Mesenteric fat pad (tissue), 1 donor: ENCODE measurements at regions not wholly inside any gene's neighbourhood (a gene's known extent, or its start where the extent isn't known, plus 50 kb on each side); places are given as distances from the start of the nearest gene placed in this dataset.
"Not testable (repeated sequence)": the region's sequence is repeated elsewhere in the genome, so short reads cannot be mapped to it uniquely, and the experiment has no call there.

Experiments used
- DNase-seq: peaks from one replicate; pipeline ENCODE4 v3.0.0-alpha.2; 2020; ENCODE audit warnings: low spot score
- donor health status: DM: yes; HTN: yes; CAD: no.

- DNase-seq: no peak
Observed at GRCh38 chr3:166360720-166361119, 523.5 kb upstream of the BCHE start.

DNA sequence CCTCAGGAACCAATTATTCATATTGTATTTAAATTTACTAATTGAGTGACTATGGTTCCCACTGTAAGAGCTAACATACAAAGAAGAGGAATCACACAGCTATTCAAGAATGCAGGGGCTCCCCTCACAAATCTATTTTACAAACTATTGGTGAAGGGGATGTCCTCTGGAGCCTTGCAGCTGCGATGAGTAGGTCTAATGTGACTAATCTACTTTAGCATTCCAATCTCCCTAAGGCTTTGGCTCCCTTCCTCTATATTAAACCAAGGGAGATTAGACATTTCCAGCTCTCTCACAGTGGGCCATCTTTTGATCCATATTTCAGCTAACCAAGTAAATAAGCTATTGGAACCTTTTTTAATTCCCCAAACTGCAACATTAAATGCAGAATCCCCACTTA, 514.2 kb upstream of the BCHE start:
- no peak for DNase-seq

DNA sequence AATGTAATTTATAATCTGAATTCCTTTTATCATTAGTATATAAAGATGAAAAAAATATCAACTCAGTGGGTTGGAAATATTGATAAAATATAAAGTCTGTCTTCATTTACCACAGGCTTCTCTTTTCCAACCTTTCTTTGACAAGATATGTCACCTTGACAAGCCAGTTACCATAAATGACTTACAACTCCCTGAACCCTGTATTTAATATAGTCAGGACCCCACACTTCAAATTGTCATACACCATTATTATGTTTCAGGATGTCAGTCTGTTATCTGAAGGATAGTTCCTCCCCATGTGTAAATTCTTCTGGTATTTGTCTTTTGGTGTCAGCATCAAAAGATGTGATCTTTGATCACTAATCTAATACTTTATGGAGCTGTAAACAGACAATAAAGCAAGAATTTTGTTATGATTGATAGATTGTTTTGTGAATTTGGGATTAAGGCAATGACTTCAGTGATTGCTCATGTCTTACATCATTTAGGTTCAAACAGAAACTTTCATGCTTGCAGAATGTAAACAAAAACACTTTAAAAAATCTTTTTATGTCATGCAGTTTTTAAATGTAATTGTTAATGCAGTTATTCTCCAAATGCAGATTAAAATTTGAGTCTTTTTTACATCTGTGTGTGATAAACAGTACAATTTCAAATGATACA, 503.5 kb upstream of the BCHE start:
- no peak for DNase-seq

- DNase-seq: no peak
Observed at GRCh38 chr3:166324401-166324800, 487.2 kb upstream of the BCHE start.

DNA sequence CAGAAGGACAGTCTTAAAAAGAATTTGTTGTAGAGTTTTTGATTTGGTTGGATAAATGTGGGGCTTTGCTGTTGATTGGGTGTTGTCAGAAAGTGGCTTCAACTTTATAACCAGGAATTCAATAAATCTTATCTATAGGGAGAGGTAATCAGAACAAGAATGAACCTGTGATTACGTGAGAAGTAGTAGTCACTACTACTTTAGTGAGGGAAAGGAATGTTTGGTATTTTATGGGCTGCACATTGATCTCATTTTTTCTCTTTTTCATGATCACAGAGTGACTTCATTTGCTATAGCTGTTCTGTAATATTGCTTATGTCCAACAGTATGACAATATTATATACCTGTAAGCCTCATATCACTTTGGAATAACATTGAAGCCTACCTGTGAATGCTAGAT, 485.2 kb upstream of the BCHE start:
- DNase-seq: no peak

GRCh38 chr3:166307756-166308350, 470.6 kb upstream of the BCHE start:
- DNase-seq: no peak

DNA sequence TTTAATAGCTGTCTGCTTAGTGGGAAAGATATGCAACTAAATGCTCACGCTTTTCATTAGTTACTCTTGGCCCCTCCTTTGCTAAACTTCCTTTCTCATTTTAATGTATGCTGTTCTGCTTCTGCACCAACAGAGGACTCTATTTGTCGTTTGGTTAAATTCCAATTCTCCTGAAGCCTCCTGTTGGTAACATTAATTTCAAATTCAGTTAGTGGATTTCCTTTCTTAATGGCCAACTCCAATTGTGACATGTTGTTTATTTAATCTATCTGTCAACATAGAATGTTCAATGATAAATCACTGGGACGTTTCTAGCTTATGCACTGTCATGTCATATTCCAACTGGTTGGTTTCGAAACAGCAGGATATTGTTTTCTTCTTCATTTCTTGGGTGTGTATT, 467.4 kb upstream of the BCHE start:
- no peak for DNase-seq

- DNase-seq: no peak
Observed at GRCh38 chr3:166303681-166304080, 466.5 kb upstream of the BCHE start.

GRCh38 chr3:166302331-166302730, 465.1 kb upstream of the BCHE start:
- no peak for DNase-seq

GRCh38 chr3:166296179-166296783, 459.1 kb upstream of the BCHE start:
- no peak for DNase-seq

- DNase-seq: no peak
Observed at GRCh38 chr3:166291186-166291955, 454.1 kb upstream of the BCHE start.

- DNase-seq: no peak
Observed at GRCh38 chr3:166285001-166285400, 447.8 kb upstream of the BCHE start.

- DNase-seq: no peak
Observed at GRCh38 chr3:166283840-166284239, 446.6 kb upstream of the BCHE start.

DNA sequence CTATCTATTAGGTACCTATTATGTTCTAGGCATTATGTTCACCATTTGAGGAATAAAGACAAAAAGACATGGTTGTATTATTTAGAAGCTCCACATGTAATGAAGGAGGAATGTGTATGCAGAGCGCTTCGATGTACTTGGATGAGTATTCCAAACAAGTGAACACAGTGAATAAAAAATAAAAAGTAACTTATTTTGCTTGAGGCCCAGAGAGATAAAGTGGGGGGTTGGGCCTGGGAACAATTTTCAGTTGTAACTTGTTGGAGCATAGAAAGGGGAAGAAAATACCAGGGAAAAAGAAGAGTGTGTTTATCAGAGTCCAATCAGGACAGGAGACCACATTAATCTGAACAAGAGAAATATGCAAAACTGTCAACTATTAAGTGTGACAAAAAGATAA, 445.7 kb upstream of the BCHE start:
- DNase-seq: no peak

GRCh38 chr3:166279636-166280035, 442.4 kb upstream of the BCHE start:
- DNase-seq: no peak

GRCh38 chr3:166275024-166275390, 437.8 kb upstream of the BCHE start:
- no peak for DNase-seq

DNA sequence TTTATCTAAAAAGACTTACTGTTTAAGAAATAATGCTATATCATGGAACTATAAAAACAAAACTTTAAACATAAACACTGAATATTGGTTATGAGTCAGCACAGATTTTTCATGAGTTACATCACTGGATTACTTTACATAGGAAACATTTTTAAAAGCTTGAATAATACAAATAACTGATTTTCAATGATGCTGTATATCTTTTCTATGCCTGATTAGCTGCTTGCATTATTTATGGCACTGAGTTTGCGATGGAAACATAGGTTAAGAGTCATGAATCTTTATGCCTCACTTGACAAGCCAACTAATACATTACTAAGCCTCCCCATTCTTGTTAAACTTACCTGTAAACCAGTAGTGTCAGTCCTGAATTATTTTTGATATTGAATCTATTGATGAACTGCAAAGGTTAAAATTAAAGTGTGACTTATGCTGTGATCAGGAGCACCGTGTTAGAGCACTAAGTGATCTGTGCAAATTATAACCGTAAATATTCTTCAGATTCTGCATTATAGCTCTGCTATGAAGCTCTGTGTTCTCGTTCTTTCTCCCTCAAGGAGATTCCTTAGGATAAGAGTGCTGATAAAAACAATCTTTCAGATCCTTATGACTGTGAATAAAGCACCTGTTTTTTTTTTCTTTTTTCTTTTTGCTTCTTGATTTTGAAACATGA, 437.3 kb upstream of the BCHE start:
- no peak for DNase-seq

- no peak for DNase-seq
Observed at GRCh38 chr3:166270429-166270828, 433.2 kb upstream of the BCHE start.

DNA sequence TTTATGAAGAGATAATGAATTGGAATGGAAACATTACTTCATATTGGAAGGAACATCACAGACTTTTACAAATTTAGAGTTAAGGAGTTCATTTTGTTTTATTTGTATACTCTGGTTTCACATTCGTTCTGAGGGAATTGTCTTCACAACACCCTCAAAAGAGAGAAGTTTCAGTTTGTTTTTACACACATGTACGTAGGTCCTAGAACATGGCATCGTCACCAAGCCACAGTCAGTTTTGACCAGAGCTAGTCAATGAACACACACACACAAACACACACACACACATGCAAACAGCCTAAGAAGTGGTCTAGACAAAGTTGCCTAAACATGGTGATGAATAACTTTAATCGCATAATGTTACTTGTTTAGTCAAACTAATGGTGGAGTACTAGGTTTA, 427.9 kb upstream of the BCHE start:
- DNase-seq: no peak

- DNase-seq: no peak
Observed at GRCh38 chr3:166263460-166263859, 426.2 kb upstream of the BCHE start.

DNA sequence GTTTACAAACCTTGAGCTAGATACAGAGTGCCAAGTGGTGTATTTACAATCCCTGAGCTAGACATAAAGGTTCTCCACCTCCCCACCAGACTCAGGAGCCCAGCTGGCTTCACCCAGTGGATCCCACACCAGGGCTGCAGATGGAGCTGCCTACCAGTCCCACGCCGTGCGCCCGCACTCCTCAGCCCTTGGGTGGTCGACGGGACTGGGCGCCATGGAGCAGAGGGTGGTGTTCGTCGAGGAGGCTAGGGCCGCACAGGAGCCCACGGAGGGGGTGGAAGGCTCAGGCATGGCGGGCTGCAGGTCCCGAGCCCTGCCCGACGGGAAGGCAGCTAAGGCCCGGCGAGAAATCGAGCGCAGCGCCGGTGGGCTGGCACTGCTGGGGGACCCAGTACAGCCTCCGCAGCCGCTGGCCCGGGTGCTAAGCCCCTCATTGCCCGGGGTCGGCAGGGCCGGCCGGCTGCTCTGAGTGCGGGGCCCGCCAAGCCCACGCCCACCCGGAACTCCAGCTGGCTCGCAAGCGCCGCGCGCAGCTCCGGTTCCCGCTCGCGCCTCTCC, 421.1 kb upstream of the BCHE start:
- not testable (repeated sequence) for DNase-seq
